Fibroblast of pulmonary artery (primary cell): ENCODE measurements at regions not wholly inside any gene's neighbourhood (a gene's known extent, or its start where the extent isn't known, plus 50 kb on each side); places are given as distances from the start of the nearest gene placed in this dataset.

ENCODE experiments used
- DNase-seq: peaks from one replicate; pipeline ENCODE4 v3.0.0-alpha.2; 2010; ENCODE audit warnings: low read depth
- H3K4me3 ChIP-seq: replicated peaks from 2 replicates; pipeline ENCODE4 v1.5.1; 2011; ENCODE audit warnings: low read depth, mild to moderate bottlenecking, control low read depth, low read length, moderate library complexity
- TF ChIP-seq, protein P1 (sequence below): IDR thresholded peaks from 2 replicates; pipeline ENCODE4 v1.5.1; 2011; ENCODE audit warnings: mild to moderate bottlenecking, control low read depth, low read length, inconsistent platforms; ENCODE audit errors: missing control alignments

DNA sequence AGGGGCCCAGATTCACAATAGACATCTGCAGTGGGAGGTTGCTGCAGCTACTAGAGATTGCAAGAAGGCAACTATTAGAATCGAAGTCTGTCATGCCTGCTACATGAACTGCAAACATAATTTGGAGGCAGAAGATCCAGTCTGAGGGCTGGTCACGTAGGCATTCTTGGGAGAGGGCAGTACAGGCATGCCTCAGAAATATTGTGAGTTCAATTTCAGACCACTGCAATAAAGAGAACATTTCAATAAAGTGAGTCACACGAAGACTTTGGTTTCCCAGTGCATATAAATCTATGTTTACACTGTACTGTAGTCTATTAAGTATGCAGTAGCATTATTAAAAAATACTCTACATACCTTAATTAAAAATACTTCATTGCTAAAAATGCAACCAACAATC lies 585.8 kb upstream of the FAT1 start:
- H3K4me3 ChIP-seq, result no peak overlapping the region
- TF ChIP-seq, protein P1, sequence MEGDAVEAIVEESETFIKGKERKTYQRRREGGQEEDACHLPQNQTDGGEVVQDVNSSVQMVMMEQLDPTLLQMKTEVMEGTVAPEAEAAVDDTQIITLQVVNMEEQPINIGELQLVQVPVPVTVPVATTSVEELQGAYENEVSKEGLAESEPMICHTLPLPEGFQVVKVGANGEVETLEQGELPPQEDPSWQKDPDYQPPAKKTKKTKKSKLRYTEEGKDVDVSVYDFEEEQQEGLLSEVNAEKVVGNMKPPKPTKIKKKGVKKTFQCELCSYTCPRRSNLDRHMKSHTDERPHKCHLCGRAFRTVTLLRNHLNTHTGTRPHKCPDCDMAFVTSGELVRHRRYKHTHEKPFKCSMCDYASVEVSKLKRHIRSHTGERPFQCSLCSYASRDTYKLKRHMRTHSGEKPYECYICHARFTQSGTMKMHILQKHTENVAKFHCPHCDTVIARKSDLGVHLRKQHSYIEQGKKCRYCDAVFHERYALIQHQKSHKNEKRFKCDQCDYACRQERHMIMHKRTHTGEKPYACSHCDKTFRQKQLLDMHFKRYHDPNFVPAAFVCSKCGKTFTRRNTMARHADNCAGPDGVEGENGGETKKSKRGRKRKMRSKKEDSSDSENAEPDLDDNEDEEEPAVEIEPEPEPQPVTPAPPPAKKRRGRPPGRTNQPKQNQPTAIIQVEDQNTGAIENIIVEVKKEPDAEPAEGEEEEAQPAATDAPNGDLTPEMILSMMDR, result no peak
- peak; percentile 23 for DNase-seq

DNA sequence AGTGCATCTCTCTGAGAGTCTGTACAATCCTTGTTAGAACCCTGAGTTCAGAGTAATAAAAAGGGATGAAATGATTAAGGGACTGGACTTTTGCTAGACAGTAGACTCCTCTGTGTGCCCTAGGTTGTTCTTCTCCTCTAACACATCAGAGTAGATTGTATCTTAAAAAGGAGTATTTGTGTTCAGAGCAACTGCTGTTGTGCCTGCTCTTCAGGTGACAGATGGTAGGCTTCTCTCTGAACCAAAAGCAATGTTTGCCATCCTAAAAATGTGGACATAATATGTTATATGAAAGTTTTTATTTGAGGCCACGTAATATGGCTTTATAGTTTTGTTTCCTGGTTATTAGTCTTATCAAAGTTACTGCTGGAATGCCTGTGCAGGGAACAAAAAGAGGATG lies 588.6 kb upstream of the FAT1 start:
- TF ChIP-seq, protein P1, result no peak
- no peak overlapping the region for H3K4me3 ChIP-seq
- DNase-seq, result no peak

DNA sequence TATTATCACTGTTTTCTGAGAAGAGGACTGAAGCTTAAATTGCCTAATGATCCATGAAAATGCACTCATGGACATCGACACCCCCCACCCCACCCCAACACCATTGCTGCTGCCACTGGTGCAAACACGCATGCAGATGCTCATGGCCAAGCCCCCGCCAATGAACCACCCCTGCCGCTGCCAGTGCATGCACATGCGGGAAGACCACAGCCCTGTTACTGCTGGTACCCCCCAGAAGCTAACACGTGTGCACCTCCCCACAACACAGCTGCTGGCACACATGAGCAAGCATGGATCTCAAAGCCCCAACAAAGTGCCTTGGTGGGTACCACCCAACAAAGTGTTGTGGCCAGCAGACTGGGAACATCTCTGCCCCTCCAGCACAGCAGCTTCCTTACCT lies 594.1 kb upstream of the FAT1 start:
- no peak for DNase-seq
- TF ChIP-seq, protein P1, result no peak
- H3K4me3 ChIP-seq, result no peak overlapping the region

DNA sequence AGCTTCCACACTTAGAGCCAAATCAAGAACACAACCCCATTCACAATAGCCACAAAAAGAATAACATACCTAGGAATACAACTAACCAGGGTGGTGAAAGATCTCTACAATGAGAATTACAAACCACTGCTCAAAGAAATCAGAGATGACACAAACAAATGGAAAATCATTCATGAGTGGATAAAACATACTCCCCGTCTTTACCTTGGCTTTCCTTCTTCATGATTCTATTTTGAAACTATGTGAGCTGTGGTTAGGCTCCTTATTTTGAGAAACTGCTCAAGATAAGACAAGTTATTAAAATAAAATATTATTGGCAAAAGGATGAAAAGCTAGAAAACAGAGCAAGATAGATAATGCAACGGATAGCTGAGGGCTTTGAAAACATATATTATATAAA lies 598.1 kb upstream of the FAT1 start:
- TF ChIP-seq, protein P1, result no peak
- no peak overlapping the region for H3K4me3 ChIP-seq
- DNase-seq, result peak; percentile 8

DNA sequence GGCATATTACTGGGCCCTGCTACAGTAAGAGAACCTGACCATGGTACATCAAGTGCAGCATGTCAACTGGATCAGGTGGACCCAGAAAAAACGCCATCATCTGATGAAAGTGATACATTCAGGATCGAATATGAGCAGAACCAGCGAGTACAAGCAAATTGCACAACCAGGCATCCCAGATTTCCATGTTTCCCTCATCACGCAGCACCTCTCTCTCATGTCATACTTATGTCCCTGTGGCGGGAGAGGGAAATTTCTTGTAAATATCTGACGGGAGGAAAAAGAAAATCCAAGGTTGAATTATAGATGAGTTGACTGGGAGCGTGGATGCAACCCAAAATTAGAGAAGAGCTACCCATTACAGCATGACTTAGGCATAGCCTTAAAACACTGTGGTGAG lies 608.5 kb upstream of the FAT1 start:
- no peak overlapping the region for H3K4me3 ChIP-seq
- TF ChIP-seq, protein P1, result no peak
- no peak for DNase-seq

DNA sequence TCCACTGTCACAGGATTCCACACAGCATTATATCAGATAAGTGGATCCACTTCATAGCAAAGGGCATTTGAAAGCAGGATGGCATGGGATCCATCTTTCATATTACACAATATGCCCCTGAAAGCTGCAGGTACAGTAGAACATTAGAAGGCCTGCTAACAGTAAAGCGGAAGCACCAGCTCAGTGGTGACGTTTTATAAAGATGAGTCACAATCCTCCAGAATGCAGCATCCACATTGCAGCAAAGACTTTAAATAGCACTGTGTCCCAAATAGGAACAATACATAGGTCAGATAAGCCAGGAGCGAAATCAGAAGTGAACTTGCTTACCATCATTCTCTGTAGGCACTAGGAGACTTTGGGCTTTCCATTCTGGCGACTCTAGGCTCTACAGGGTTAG lies 609.5 kb upstream of the FAT1 start:
- TF ChIP-seq, protein P1, result no peak
- no peak overlapping the region for H3K4me3 ChIP-seq
- no peak for DNase-seq

DNA sequence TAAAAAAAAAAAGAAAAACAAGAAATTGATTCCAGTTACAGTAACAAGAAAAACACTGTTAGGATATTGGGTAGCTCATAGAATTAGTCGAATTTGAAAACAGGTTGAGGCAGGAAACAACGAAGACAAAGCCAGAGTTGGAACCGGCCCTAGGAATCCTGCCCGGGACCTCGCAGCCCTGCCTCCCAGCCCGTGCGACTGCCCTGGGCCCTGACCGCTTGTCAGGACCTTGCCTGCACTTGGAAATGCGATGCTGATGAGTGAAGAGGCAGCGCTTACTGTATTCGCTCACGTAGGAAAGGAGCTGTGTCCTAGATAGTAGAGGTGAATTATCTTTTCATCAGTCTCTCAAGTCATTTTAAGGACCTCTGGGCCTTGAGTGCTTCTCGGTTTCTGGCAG lies 611.7 kb upstream of the FAT1 start:
- TF ChIP-seq, protein P1, result no peak
- DNase-seq, result no peak
- H3K4me3 ChIP-seq, result no peak overlapping the region
